ENCODE measurements at regions not wholly inside any gene's neighbourhood (a gene's known extent, or its start where the extent isn't known, plus 50 kb on each side); places are given as distances from the start of the nearest gene placed in this dataset.

GRCh38 chr13:80199067-80199466 is 141.9 kb downstream of the SPRY2 start:
- no peak for TF ChIP-seq POLR2AphosphoS5 (IDR thresholded peaks at IDR 0.05; ENCODE audit: low read depth, low read length)
- no peak for TF ChIP-seq SIN3A (IDR thresholded peaks at IDR 0.05; ENCODE audit: borderline replicate concordance, insufficient read depth, low read length)

All from PFSK-1 (cell line).